ENCODE measurements at regions not wholly inside any gene's neighbourhood (a gene's known extent, or its start where the extent isn't known, plus 50 kb on each side); places are given as distances from the start of the nearest gene placed in this dataset.

- H3K4me1 ChIP-seq (ENCODE audit: control insufficient read depth, extremely low read depth, insufficient read depth, low read length) = peaks cover 9% of the 10 kb centered on the region
- dilution Hi-C loops (cut with MboI; ENCODE audit: extremely low pct_ligation_motif_present, low sequenced_read_pairs) = no loop called here
- no peak for FAIRE-seq
- no peaks in the 10 kb centered on the region for H3K36me3 ChIP-seq (ENCODE audit: control insufficient read depth in 2 of 2, extremely low read depth in 1 of 2, insufficient read depth in 2 of 2, low read length in 2 of 2)
- H3K9me1 ChIP-seq (ENCODE audit: control insufficient read depth, extremely low read depth, insufficient read depth, low read length) = no peaks in the 10 kb centered on the region
- H3K9ac ChIP-seq (ENCODE audit: control insufficient read depth, extremely low read depth, insufficient read depth, low read length) = no peak overlapping the region
- H3K79me2 ChIP-seq (ENCODE audit: control insufficient read depth, insufficient read depth, low read length) = no peaks in the 10 kb centered on the region
- H3K27ac ChIP-seq (ENCODE audit: control insufficient read depth, insufficient read depth, low read length) = no peak overlapping the region
- no peak overlapping the region for H2AFZ ChIP-seq (ENCODE audit: control insufficient read depth, low read length)
- no peaks in the 10 kb centered on the region for H3K9me3 ChIP-seq (ENCODE audit: control insufficient read depth, low read depth, low read length)
- H3K27me3 ChIP-seq (ENCODE audit: control insufficient read depth, extremely low read depth, insufficient read depth, low read length) = no peaks in the 10 kb centered on the region
- DNase-seq (ENCODE audit: low read depth, low spot score) = no peak
- no peak overlapping the region for H3K4me2 ChIP-seq (ENCODE audit: control insufficient read depth, extremely low read depth, insufficient read depth, low read depth, low read length)
- TF ChIP-seq CTCF (optimal IDR thresholded peaks at IDR 0.05 in 1 of 3, IDR thresholded peaks at IDR 0.05 in 1 of 3, conservative IDR thresholded peaks at IDR 0.05 in 1 of 3; ENCODE audit: extremely low read depth in 1 of 3, insufficient read depth in 2 of 3, low read length in 3 of 3) (no peak), EZH2 (IDR thresholded peaks at IDR 0.05; ENCODE audit: low read length) (no peak)
- no peaks in the 10 kb centered on the region for H4K20me1 ChIP-seq (ENCODE audit: control insufficient read depth, extremely low read depth, insufficient read depth, low read length)
- no peak overlapping the region for H3K4me3 ChIP-seq (ENCODE audit: control insufficient read depth in 2 of 3, extremely low read depth in 1 of 3, insufficient read depth in 2 of 3, low read depth in 1 of 3, low read length in 3 of 3)
Measured at GRCh38 chr3:94614192-94614591, 551.3 kb downstream of the NSUN3 start.

GRCh38 chr3:94615275-94616065 lies 552.6 kb downstream of the NSUN3 start:
- H3K36me3 ChIP-seq (ENCODE audit: control insufficient read depth in 2 of 2, extremely low read depth in 1 of 2, insufficient read depth in 2 of 2, low read length in 2 of 2) = no peaks in the 10 kb centered on the region
- H4K20me1 ChIP-seq (ENCODE audit: control insufficient read depth, extremely low read depth, insufficient read depth, low read length) = no peaks in the 10 kb centered on the region
- TF ChIP-seq EZH2 (IDR thresholded peaks at IDR 0.05; ENCODE audit: low read length) (no peak), CTCF (optimal IDR thresholded peaks at IDR 0.05 in 1 of 3, IDR thresholded peaks at IDR 0.05 in 1 of 3, conservative IDR thresholded peaks at IDR 0.05 in 1 of 3; ENCODE audit: extremely low read depth in 1 of 3, insufficient read depth in 2 of 3, low read length in 3 of 3) (no peak)
- H3K4me2 ChIP-seq (ENCODE audit: control insufficient read depth, extremely low read depth, insufficient read depth, low read depth, low read length) = peak overlapping the region; percentile 39
- H3K4me3 ChIP-seq (ENCODE audit: control insufficient read depth in 2 of 3, extremely low read depth in 1 of 3, insufficient read depth in 2 of 3, low read depth in 1 of 3, low read length in 3 of 3) = no peak overlapping the region
- no peaks in the 10 kb centered on the region for H3K9me3 ChIP-seq (ENCODE audit: control insufficient read depth, low read depth, low read length)
- H3K9me1 ChIP-seq (ENCODE audit: control insufficient read depth, extremely low read depth, insufficient read depth, low read length) = no peaks in the 10 kb centered on the region
- H3K79me2 ChIP-seq (ENCODE audit: control insufficient read depth, insufficient read depth, low read length) = no peaks in the 10 kb centered on the region
- FAIRE-seq = peak; percentile 78
- H2AFZ ChIP-seq (ENCODE audit: control insufficient read depth, low read length) = peak overlapping the region; percentile 36
- H3K27ac ChIP-seq (ENCODE audit: control insufficient read depth, insufficient read depth, low read length) = peak overlapping the region; percentile 36
- peaks cover 9% of the 10 kb centered on the region for H3K4me1 ChIP-seq (ENCODE audit: control insufficient read depth, extremely low read depth, insufficient read depth, low read length)
- H3K9ac ChIP-seq (ENCODE audit: control insufficient read depth, extremely low read depth, insufficient read depth, low read length) = no peak overlapping the region
- no peaks in the 10 kb centered on the region for H3K27me3 ChIP-seq (ENCODE audit: control insufficient read depth, extremely low read depth, insufficient read depth, low read length)
- dilution Hi-C loops (cut with MboI; ENCODE audit: extremely low pct_ligation_motif_present, low sequenced_read_pairs) = no loop called here
- peak; percentile 58 for DNase-seq (ENCODE audit: low read depth, low spot score)

Measured in keratinocyte (primary cell).